ENCODE measurements at regions not wholly inside any gene's neighbourhood (a gene's known extent, or its start where the extent isn't known, plus 50 kb on each side); places are given as distances from the start of the nearest gene placed in this dataset.

- no peak for DNase-seq
These were observed 67.8 kb downstream of the CASP12 start for GRCh38 chr11:104830508-104830907.

- no peak for DNase-seq
These were observed 68.2 kb downstream of the CASP12 start for GRCh38 chr11:104830080-104830479.

GRCh38 chr11:104826772-104827171 lies 71.5 kb downstream of the CASP12 start:
- no peak for DNase-seq

GRCh38 chr11:104823657-104824056 lies 74.6 kb downstream of the CASP12 start:
- no peak for DNase-seq

- no peak for DNase-seq
These were observed 77.8 kb downstream of the CASP12 start for GRCh38 chr11:104820431-104820830.

GRCh38 chr11:104819603-104820002 lies 78.7 kb downstream of the CASP12 start:
- DNase-seq: no peak

- DNase-seq: no peak
These were observed 79.2 kb downstream of the CASP12 start for GRCh38 chr11:104819107-104819506.

- no peak for DNase-seq
These were observed 80.3 kb downstream of the CASP12 start for GRCh38 chr11:104817973-104818372.

- DNase-seq: no peak
These were observed 84.7 kb downstream of the CASP12 start for GRCh38 chr11:104813532-104813931.

- no peak for DNase-seq
These were observed 86.0 kb downstream of the CASP12 start for GRCh38 chr11:104812103-104812788.

- no peak for DNase-seq
These were observed 94.5 kb downstream of the CASP12 start for GRCh38 chr11:104803776-104804175.

GRCh38 chr11:104799251-104799650 lies 99.0 kb downstream of the CASP12 start:
- no peak for DNase-seq

- no peak for DNase-seq
These were observed 99.5 kb downstream of the CASP12 start for GRCh38 chr11:104798789-104799188.

GRCh38 chr11:104796301-104796700 lies 102.0 kb downstream of the CASP12 start:
- no peak for DNase-seq

- no peak for DNase-seq
These were observed 102.6 kb downstream of the CASP12 start for GRCh38 chr11:104795501-104796213.

- no peak for DNase-seq
These were observed 105.4 kb downstream of the CASP12 start for GRCh38 chr11:104792861-104793260.

GRCh38 chr11:104791896-104792295 lies 106.4 kb downstream of the CASP12 start:
- no peak for DNase-seq

- DNase-seq: no peak
These were observed 113.4 kb downstream of the CASP12 start for GRCh38 chr11:104784684-104785460.

GRCh38 chr11:104783241-104783640 lies 115.0 kb downstream of the CASP12 start:
- DNase-seq: no peak

- no peak for DNase-seq
These were observed 115.9 kb downstream of the CASP12 start for GRCh38 chr11:104782377-104782754.

- no peak for DNase-seq
These were observed 116.4 kb downstream of the CASP12 start for GRCh38 chr11:104781719-104782376.

GRCh38 chr11:104781037-104781436 lies 117.2 kb downstream of the CASP12 start:
- DNase-seq: no peak

GRCh38 chr11:104776501-104777170 lies 121.6 kb downstream of the CASP12 start:
- DNase-seq: no peak

Data from GF-D8 (cell line).